Cardiac muscle cell (in vitro differentiated cells and primary cell): ENCODE measurements at regions not wholly inside any gene's neighbourhood (a gene's known extent, or its start where the extent isn't known, plus 50 kb on each side); places are given as distances from the start of the nearest gene placed in this dataset.
"Not testable (repeated sequence)": the region's sequence is repeated elsewhere in the genome, so short reads cannot be mapped to it uniquely, and the experiment has no call there.

Experiments used
- DNase-seq, 2 donors: peaks; one replicate each; pipeline versions ENCODE4 v3.0.0 to v3.0.0-alpha.2; 2010 to 2017; ENCODE audit warnings: low read depth in 1 of 2, low spot score in 1 of 2
- H3K27ac ChIP-seq: fragments of 200-600 bp; sonication (generic); 2 replicates; pipeline ENCODE4 v1.5.1; 2016
- H3K27me3 ChIP-seq: fragments of 200-600 bp; sonication (generic); 2 replicates; pipeline ENCODE4 v1.6.0; 2016; ENCODE audit warnings: control low read depth
- H3K36me3 ChIP-seq: fragments of 200-600 bp; sonication (generic); 2 replicates; pipeline ENCODE4 v1.5.1; 2016; ENCODE audit warnings: control low read depth
- H3K4me1 ChIP-seq: fragments of 200-600 bp; sonication (generic); 2 replicates; pipeline ENCODE4 v1.8.1; 2017; ENCODE audit warnings: low read depth, mild to moderate bottlenecking, mixed run types
- H3K4me3 ChIP-seq: fragments of 200-600 bp; sonication (generic); 2 replicates; pipeline ENCODE4 v1.5.1; 2016; ENCODE audit warnings: mild to moderate bottlenecking
- H3K9me3 ChIP-seq: fragments of 200-600 bp; sonication (generic); 2 replicates; pipeline ENCODE4 v1.5.1; 2017; ENCODE audit warnings: low read depth, mild to moderate bottlenecking, control low read depth
- CTCF ChIP-seq: IDR thresholded peaks from 2 replicates; pipeline ENCODE4 v1.5.1; 2012; ENCODE audit warnings: low read depth, mild to moderate bottlenecking, low read length

- no peak overlapping the region for H3K4me3 ChIP-seq
Measured at GRCh38 chr11:130979386-130979972, 63.2 kb upstream of the SNX19 start.

GRCh38 chr11:130980071-130980862, 64.0 kb upstream of the SNX19 start:
- H3K9me3 ChIP-seq: no peaks in the 10 kb centered on the region
- TF ChIP-seq CTCF: no peak

More at GRCh38 chr11:130979386-130979972, 63.2 kb upstream of the SNX19 start:
- peak; percentile 65 for TF ChIP-seq CTCF
- Histone ChIP-seq H3K36me3 (no peaks in the 10 kb centered on the region), H3K9me3 (no peaks in the 10 kb centered on the region), H3K27me3 (no peaks in the 10 kb centered on the region), H3K27ac (no peak overlapping the region), H3K4me1 (no peaks in the 10 kb centered on the region)
- DNase-seq: peak; percentile 38 to 58

GRCh38 chr11:130984241-130984640, 68.0 kb upstream of the SNX19 start:
- not testable (repeated sequence) for H3K4me3 ChIP-seq, H3K27me3 ChIP-seq, H3K4me1 ChIP-seq, H3K36me3 ChIP-seq, DNase-seq, H3K9me3 ChIP-seq, H3K27ac ChIP-seq

More at GRCh38 chr11:130980071-130980862, 64.0 kb upstream of the SNX19 start:
- Histone ChIP-seq H3K27me3 (no peaks in the 10 kb centered on the region), H3K36me3 (no peaks in the 10 kb centered on the region), H3K27ac (no peak overlapping the region), H3K4me3 (no peak overlapping the region), H3K4me1 (no peaks in the 10 kb centered on the region)
- no peak for DNase-seq

- Histone ChIP-seq H3K36me3 (no peaks in the 10 kb centered on the region), H3K4me3 (no peak overlapping the region), H3K27me3 (peaks cover 7% of the 10 kb centered on the region), H3K27ac (no peak overlapping the region), H3K9me3 (no peaks in the 10 kb centered on the region), H3K4me1 (no peaks in the 10 kb centered on the region)
- no peak for TF ChIP-seq CTCF
- no peak for DNase-seq
Measured at GRCh38 chr11:130992788-130993187, 76.5 kb upstream of the SNX19 start.

GRCh38 chr11:130994043-130994442, 77.8 kb upstream of the SNX19 start:
- H3K27ac ChIP-seq: no peak overlapping the region
- no peaks in the 10 kb centered on the region for H3K4me1 ChIP-seq
- H3K27me3 ChIP-seq: peaks cover 7% of the 10 kb centered on the region
- H3K4me3 ChIP-seq: no peak overlapping the region
- H3K9me3 ChIP-seq: no peaks in the 10 kb centered on the region
- DNase-seq: no peak
- no peaks in the 10 kb centered on the region for H3K36me3 ChIP-seq
- no peak for TF ChIP-seq CTCF

- Histone ChIP-seq H3K27ac (no peak overlapping the region), H3K36me3 (no peaks in the 10 kb centered on the region), H3K27me3 (peaks cover 7% of the 10 kb centered on the region), H3K9me3 (no peaks in the 10 kb centered on the region), H3K4me1 (no peaks in the 10 kb centered on the region), H3K4me3 (no peak overlapping the region)
- TF ChIP-seq CTCF: no peak
- no peak for DNase-seq
Measured at GRCh38 chr11:130995266-130995665, 79.0 kb upstream of the SNX19 start.
